ENCODE measurements at regions not wholly inside any gene's neighbourhood (a gene's known extent, or its start where the extent isn't known, plus 50 kb on each side); places are given as distances from the start of the nearest gene placed in this dataset.
A peak's percentile ranks its signal among the peaks of the same experiment; 100 is the strongest.

- Histone ChIP-seq H3K36me3 (replicated peaks; ENCODE audit: insufficient read depth, low read depth) (no peaks in the 10 kb centered on the region), H2AFZ (no peak overlapping the region), H4K20me1 (ENCODE audit: insufficient read depth, poor library complexity, severe bottlenecking) (no peaks in the 10 kb centered on the region), H3K27ac (no peak overlapping the region), H3K27me3 (no peaks in the 10 kb centered on the region), H3K4me1 (ENCODE audit: insufficient read depth) (peaks cover 13% of the 10 kb centered on the region), H3K79me2 (no peaks in the 10 kb centered on the region), H3K9me3 (ENCODE audit: low read depth) (no peaks in the 10 kb centered on the region), H3K9me2 (replicated peaks; ENCODE audit: insufficient read depth) (no peaks in the 10 kb centered on the region), H3K4me3 (no peak overlapping the region), H3K4me2 (no peak overlapping the region)
- TF ChIP-seq EZH2 (IDR thresholded peaks at IDR 0.05; ENCODE audit: borderline replicate concordance) (no peak), EZH2phosphoT487 (IDR thresholded peaks at IDR 0.05; ENCODE audit: low read depth, severe bottlenecking, unreplicated experiment) (no peak), CTCF (IDR thresholded peaks at IDR 0.05; ENCODE audit: poor library complexity) (no peak)
- WGBS (ENCODE audit: low lambda C conversion rate, missing lambda C conversion rate), result 64% methylated on average over 4 of the region's 4 CpGs
- no peak for DNase-seq (ENCODE audit: low spot score)
Measured at GRCh38 chr4:128381748-128382559, 94.3 kb upstream of the PGRMC2 start.

- DNase-seq (ENCODE audit: low spot score), result no peak
- Histone ChIP-seq H3K4me3 (no peak overlapping the region), H2AFZ (no peak overlapping the region), H3K79me2 (no peaks in the 10 kb centered on the region), H3K4me1 (ENCODE audit: insufficient read depth) (peaks cover 4% of the 10 kb centered on the region), H3K4me2 (no peak overlapping the region), H3K36me3 (replicated peaks; ENCODE audit: insufficient read depth, low read depth) (no peaks in the 10 kb centered on the region), H3K27ac (no peak overlapping the region), H3K9me3 (ENCODE audit: low read depth) (no peaks in the 10 kb centered on the region), H4K20me1 (ENCODE audit: insufficient read depth, poor library complexity, severe bottlenecking) (no peaks in the 10 kb centered on the region), H3K27me3 (no peaks in the 10 kb centered on the region), H3K9me2 (replicated peaks; ENCODE audit: insufficient read depth) (no peaks in the 10 kb centered on the region)
- WGBS (ENCODE audit: low lambda C conversion rate, missing lambda C conversion rate), result 96% methylated on average over 4 of the region's 4 CpGs
- TF ChIP-seq EZH2phosphoT487 (IDR thresholded peaks at IDR 0.05; ENCODE audit: low read depth, severe bottlenecking, unreplicated experiment) (no peak), EZH2 (IDR thresholded peaks at IDR 0.05; ENCODE audit: borderline replicate concordance) (no peak), CTCF (IDR thresholded peaks at IDR 0.05; ENCODE audit: poor library complexity) (no peak)
Measured at GRCh38 chr4:128380306-128380705, 92.7 kb upstream of the PGRMC2 start.

GRCh38 chr4:128379860-128380259 lies 92.2 kb upstream of the PGRMC2 start:
- H3K27ac ChIP-seq, result no peak overlapping the region
- no peak overlapping the region for H3K4me2 ChIP-seq
- H3K9me3 ChIP-seq (ENCODE audit: low read depth), result no peaks in the 10 kb centered on the region
- 79% methylated on average over 3 of the region's 3 CpGs for WGBS (ENCODE audit: low lambda C conversion rate, missing lambda C conversion rate)
- H3K9me2 ChIP-seq (replicated peaks; ENCODE audit: insufficient read depth), result no peaks in the 10 kb centered on the region
- H3K36me3 ChIP-seq (replicated peaks; ENCODE audit: insufficient read depth, low read depth), result no peaks in the 10 kb centered on the region
- H3K79me2 ChIP-seq, result no peaks in the 10 kb centered on the region
- no peak overlapping the region for H3K4me3 ChIP-seq
- DNase-seq (ENCODE audit: low spot score), result peak; percentile 23
- H4K20me1 ChIP-seq (ENCODE audit: insufficient read depth, poor library complexity, severe bottlenecking), result no peaks in the 10 kb centered on the region
- H3K27me3 ChIP-seq, result no peaks in the 10 kb centered on the region
- no peak overlapping the region for H2AFZ ChIP-seq
- no peaks in the 10 kb centered on the region for H3K4me1 ChIP-seq (ENCODE audit: insufficient read depth)
- TF ChIP-seq EZH2 (IDR thresholded peaks at IDR 0.05; ENCODE audit: borderline replicate concordance) (no peak), CTCF (IDR thresholded peaks at IDR 0.05; ENCODE audit: poor library complexity) (peak; percentile 37), EZH2phosphoT487 (IDR thresholded peaks at IDR 0.05; ENCODE audit: low read depth, severe bottlenecking, unreplicated experiment) (no peak)

Data from hepatocyte (in vitro differentiated cells).